GM19438 (cell line): ENCODE measurements at regions not wholly inside any gene's neighbourhood (a gene's known extent, or its start where the extent isn't known, plus 50 kb on each side); places are given as distances from the start of the nearest gene placed in this dataset.

Experiments
- ATAC-seq: cut with Tn5 transposase; IDR thresholded peaks from one replicate; pipeline ENCODE4 v1.9.1; 2021; ENCODE audit warnings: low read depth; ENCODE audit not compliant: unreplicated experiment

DNA sequence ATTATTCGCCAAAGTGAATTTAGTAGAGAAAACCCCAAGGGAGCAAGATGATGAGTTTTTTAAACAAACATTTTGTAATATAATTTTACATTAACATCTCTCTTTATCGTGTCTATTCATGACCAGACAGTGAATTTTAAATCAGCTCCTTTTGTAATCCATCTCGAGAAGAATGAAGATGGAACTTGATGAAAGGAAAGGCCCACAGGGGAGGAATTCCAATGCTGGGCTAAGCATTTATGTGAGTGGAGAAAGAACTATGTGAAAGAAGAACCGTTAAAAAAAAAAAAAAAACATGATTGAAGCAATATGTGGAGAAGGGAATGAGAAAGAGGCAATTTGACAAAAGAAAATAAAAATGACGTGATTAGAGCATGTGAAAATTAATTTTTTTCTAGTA is 170.6 kb downstream of the KCTD12 start:
- no peak for ATAC-seq

DNA sequence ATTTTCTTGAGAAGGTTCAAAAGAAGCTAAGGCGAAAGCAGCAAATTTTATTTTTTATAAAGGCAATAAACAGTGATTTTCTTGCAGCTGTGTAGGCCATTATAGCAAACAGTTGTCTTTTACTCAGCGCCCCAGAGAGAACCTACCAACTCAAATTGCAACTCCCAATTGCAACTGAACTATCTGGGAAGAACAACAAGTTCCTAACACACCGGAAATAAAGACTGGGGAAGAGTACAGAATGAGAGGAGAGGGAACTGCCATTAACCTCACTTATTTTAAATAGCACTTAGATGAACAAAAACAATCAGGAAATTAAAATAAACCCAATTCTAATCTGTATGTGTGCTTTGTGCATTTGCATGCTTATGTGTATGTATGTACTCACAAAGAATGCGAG is 171.1 kb downstream of the KCTD12 start:
- ATAC-seq = no peak

DNA sequence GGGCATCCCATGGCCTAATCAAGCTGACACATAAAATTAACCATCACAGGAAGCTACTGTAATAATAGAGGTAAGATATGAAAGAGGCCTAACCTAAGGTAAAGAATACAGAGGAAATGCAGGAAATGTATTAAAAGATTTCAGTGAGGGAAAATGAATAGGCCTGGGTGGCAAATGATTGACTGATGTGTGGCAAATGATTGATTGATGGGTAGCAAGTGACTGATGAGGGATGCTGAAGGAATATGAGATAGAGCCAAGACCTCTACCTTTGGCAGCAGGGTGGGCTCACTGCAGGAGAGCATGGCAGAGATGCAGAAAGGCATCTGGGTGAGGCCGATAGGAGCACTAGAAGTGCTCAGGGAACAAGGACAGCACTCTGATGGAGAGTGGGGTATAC is 172.9 kb downstream of the KCTD12 start:
- ATAC-seq = no peak

DNA sequence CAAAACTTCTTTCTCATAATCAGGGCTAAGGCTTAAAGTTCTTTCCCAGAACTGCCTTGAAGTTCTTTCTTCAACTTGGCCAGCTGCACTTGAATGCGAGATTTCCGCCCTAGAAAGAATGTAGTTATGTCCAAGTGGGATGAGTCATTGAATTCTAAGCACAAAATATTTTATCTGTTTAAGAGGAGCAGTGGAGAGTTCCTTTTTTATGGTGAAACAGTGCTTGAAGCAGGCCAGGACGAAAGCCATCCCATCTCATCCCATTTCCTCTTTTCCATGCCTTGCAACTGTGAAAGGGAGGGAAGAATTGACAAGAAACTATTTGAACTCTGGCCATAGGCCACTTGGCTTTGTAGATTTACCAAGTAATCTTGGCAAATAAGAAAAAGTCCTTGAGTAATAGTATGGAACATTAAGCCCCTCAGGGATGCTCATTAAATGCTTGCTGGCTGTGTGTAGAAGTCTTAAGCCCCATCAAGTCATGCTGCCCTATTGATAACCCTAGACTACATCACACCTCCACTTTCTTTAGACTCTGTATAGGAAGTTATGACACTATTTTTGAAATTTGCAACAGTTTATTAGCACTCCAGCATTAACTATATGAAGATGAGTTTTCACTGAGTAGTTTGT is 174.5 kb downstream of the KCTD12 start:
- ATAC-seq = no peak

DNA sequence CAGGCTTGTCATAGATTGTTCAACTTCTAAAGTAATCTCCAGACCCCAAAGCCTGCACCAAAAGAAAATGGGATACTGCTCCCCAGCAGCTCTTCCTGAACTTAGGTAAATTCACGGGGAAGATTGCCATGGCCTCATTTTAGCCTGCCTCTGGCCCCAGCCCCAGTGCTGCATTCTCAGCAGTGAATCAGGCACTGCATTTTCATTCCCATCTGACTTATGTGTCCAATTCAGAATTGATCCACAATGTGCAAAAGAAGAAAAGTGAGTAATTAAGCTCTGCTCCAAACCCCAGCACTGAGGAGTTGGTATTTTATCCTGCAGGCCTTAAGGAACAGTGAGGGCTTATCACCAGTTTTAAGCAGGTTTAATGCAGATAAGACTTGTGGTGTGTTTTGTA is 176.4 kb downstream of the KCTD12 start:
- ATAC-seq = no peak

DNA sequence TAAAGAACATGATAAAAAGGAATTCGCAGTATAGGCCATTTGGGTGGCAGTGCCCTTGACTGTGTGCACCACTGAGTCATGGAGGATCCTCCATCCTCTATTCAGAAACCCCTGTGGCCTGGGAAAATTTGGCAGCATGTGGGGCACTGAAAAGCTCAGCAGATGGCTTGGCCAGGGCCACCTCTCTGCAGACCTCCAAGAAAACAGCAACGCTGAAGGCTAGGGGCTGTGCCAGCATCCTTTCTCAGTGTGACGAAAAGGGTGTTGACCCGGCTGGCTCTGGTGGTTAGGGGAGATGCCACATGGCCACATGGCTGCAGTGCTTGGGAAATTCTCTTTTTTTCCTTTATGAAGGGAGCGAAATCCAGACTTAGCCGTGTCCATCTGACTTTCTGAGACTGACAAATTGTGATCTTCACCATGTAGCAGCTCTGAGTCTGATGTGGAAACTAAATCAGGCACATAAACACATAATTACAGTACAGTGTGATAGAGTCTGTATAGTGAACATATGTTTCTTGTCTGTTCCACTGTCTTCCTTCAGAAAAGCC is 178.0 kb downstream of the KCTD12 start:
- no peak for ATAC-seq

DNA sequence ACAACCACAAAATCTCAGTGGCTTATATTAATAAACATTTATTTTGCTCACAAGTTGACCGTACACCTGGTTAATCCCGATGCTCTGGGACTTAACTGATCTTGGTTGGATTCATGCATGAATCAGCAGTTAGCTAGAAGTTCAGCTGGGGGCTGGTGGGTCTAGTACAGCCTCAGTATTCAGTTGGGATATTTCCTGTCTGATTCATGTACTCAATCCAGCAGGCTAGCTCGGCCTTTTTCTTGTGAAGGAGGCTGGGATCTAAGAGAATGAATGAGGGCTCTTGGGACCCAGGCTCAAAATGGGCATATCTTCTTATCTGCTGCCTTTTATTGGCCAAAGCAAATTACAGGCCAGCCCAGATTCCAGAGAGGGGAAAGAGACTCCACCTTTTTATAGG is 178.8 kb downstream of the KCTD12 start:
- ATAC-seq = no peak

DNA sequence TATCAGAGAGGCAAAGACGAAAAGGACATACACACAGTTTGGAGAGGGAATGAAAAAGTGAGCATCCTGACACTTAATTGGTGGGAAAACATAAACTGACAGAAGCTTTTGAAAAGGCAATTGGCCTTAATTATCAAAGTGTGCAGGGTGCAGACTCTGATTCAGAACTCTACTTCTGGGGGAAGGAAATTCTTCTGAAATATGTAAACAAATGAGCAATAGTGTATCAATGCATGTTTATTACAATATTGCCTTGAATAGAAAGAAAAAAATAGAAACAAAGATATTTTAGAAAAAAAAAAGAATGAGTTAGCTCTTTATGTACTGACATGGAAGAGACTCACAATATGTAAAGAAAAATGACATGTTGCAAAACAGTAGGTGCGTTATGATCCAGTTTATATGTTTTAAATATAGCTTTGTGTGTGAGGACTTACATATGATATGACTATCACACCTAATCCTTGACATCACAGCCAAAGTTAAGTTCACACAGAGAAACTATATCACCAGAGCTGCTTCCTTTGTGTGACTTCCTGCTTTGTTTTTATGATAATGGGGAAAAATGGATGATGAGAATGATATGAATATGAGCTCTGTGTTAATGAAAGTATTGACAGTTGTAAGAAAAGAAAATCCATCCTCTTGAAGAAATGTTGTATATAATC is 182.4 kb downstream of the KCTD12 start:
- no peak for ATAC-seq

DNA sequence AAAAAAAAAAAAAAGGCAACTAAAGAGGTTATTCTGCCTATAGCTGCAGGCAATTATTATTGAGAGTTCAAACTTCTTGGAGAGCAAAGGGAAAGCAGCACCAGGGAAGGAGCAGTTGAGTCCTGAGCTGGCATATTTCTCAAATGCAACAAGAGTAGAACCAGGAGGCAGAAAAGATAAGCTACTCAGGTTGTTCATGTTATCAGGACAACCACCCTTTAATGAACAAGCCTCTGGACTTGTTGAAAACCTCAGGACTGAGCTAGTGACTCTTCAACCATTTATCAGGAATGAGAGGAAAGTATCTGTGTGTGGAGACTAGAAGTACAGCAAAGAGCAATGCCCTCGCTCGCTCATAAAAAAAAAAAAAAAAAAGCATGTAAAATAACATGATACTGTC is 183.0 kb downstream of the KCTD12 start:
- ATAC-seq = no peak

DNA sequence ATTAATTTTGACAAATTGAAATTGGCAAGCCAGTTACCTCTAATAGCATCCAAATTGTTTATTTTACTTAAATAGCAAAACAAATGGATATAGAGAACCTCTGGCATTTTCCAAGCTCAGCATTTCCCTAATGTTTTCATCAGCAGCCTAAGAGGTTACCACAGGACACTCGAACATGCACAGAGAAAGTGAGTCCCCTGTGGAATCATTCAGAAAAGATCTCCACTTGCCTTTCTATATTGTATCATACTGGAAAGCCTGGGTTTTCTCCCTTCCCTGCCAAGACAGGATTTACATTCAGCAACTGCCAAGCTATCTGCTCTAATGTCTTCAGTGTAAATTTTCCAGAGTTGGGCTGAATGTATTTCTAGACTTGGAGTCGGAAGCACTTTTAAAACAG is 188.9 kb downstream of the KCTD12 start:
- no peak for ATAC-seq

DNA sequence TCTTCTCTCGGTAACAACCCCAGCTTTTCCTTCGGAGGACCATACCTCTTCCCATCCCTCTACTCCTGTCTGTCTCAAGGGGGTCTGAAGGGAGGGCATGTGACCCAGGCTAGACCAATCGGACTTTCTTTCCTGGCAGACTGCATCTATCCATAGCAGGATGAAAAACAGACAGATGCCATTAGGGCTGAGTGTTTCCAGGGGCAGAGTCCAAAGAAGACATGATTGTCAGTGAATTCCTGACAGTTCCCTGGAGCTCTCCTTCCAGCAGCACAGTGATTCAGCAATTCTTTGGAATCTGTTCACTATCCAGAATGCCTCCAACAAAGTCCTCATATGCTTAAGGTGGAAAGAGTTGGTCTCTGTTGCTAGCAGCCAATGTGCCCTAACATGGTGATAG is 189.8 kb downstream of the KCTD12 start:
- ATAC-seq = no peak

DNA sequence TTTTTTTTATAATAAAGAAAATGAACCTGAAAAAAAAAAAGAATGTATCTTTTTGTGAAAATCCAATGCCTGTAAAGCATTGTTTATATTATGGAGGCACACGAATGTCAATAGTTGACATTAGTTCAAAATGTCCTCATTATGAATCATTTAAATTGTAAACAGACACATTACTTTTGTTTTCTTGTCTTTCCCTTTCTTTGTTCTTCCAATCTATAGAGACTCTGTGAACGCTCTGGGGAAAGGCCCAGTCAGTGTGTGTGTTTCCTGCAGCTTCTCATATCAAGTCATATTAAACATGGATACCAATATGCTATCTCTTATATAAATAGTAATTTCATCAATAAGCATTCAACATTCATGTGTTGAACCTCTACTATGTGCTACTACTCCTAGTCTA is 193.1 kb downstream of the KCTD12 start:
- no peak for ATAC-seq

DNA sequence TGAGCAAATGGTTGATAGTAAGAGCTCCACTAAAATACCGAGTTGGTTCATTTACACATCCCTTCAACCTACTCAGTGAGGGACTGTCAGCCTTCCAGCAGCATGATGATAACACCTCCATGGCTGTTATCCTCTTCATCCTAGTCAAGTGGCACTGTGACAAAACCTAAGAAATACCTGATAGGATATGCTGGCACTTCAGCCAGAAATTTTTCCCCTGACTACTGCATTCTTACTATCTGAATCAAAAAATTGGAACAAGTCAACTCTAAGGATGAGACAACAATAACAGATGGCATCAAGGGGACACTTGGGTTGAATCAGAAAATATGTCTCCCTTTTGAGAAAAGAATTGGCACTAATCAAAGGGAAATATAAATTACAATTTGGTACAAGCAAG is 193.9 kb downstream of the KCTD12 start:
- no peak for ATAC-seq

DNA sequence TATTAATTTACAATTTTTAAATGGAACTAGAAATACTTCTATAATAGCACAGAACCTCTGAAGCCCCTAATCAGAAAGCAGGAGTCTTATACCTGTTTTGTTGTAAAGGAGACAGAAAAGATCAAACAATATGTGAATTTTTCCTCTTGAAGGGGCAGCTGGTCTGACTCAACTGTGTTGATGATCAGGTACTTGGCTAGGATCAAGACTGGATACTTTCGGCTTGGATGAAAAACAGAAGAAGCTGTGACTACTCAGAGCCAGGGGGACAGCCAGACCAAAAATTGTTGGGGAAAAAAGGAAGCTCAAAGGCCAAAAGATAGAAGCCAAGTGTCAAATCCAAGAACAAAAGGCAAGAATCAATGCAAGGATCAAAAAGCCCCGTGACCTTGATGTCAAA is 195.6 kb downstream of the KCTD12 start:
- no peak for ATAC-seq

DNA sequence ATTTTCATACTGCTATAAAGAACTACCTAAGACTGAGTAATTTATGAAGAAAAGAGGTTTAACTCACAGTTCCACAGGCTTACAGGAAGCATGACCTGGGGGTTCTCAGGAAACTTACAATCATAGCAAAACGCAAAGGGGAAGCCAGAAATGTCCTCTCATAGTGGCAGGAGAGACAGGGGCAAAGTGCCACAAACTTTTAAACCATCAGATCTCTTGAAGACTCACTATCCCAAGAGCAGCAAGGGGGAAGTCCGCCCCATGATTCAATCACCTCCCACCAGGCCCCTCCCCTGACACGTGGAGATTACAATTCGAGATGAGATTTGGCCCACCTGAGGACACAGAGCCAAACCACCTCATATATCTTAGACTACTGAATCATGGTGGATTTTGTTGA is 198.7 kb downstream of the KCTD12 start:
- ATAC-seq = no peak

DNA sequence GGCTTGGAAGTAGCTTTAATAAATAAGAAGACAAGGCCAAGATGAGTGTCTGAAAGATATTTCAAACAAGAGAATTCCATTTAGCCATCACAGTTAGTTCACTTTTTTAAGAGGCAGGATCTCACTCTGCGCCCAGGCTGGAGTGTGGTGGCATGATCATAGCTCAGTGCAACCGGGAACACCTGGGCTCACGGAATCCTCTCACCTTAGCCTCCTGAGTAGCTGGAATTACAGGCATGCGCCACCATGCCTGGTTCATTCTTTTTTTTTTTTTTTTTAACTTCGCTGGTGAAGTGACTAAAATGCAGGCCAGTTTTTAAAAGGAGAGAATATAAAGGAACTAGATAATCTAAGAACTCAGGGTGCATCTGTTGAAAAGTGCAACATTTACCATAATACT is 200.3 kb downstream of the KCTD12 start:
- no peak for ATAC-seq

DNA sequence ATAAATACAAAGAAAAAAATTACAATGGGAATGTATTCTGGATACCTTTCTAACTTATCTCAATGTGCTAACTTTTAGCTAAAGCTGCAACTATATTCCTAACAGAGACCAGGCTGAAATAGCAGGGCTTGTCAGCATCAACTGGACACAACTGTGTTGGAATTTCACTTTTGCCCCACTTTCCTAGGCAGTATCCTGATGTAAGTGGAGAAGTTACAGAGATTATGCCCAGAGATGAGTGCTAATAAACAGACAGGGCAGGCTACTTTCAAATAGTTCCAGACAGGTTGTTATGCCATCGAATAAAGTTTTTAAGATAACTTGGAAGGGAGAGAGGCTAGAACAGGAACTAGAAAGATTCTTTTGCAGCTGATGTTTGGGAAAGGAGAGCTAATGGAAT is 201.9 kb downstream of the KCTD12 start:
- ATAC-seq = no peak

DNA sequence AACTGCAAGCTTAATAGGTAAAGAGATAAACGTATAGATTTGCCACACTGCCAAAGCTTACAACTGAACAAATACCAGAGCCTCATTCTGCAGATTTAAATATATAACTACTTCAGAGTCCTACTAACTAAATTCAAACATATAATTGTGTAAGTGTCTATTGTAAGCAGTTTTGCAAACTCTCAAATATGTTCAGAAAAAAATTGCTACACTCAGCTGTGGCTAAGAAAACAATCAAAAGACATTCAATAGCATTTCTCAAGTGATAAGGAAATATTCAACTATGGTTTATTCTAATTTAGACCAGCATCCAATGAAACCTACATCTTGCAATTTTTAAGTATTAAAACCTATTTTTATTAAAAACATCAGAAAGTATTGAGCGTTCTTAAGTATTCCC is 202.4 kb downstream of the KCTD12 start:
- ATAC-seq = no peak

DNA sequence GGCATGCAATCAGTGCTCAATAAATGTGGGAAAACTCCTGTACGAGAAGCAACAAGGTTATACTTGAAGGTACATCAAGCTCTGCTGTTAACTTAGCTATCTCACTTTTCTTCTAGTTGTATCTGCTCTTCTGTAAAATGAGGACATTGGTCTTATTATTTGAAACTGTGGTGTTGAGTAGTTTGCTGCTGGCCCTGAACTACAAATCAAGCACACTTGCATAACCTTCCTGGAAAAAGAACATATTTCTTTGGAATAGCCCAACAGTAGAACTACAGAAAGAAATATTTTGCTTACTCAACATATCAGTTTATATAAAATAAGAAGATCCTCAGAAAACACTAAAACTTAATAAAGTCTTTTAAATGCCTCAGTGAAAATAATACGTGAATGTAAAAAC is 203.0 kb downstream of the KCTD12 start:
- no peak for ATAC-seq

DNA sequence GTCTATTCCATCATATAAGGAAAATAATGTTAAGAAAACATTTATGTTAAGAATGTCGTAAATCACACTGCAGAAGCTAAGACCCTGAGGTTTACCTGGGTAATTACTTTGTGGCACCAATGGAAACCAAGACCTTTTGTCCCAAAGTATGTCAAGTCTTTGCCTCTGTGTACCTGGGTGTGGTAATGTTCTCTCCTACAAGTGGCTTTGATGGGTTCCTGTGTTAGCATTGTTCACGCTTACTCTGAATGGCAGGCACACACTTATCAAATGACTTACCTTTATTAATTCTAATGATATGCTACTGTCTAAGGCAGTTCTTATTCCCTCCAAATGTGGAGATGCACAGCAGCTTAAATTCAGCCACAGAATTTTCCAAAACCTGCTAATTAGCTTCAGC is 206.1 kb downstream of the KCTD12 start:
- no peak for ATAC-seq

DNA sequence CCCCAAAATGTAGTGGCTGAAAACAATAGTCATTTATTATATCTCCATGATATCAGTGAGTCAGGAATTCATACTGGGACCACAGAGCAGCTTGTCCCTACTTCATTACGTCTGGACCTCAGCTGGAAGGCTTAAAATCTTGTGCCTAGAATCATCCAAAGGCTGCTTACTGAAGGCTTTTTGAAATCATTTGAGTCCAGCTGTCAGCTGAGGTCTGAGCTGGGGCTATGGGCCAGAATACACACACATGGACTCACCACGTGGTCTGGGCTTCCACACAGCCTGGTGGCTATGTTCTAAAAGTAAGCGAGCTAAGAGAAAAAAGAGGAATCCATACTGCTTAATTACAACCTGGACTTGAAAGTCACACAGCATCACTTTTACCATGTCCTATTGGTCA is 209.2 kb downstream of the KCTD12 start:
- ATAC-seq = no peak

DNA sequence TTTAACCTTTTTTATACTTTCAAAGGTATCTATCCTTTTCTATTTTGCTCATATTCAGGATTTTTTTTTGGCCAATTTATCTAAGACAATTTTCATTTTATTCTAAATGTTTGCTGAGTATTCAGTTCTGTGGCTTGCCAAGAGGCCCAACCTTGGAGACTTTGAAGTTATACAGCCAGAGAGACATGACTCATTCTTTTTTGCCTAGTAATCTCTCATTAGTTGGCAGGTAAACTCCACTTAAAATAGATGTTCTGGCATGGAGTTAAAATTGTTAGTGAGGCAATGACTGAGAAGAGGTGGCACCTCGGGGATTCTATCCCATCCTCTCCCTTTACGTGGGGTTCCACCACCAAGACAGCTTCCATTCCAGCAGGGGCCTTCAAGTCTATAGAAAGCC is 213.8 kb downstream of the KCTD12 start:
- no peak for ATAC-seq
